ENCODE measurements at regions not wholly inside any gene's neighbourhood (a gene's known extent, or its start where the extent isn't known, plus 50 kb on each side); places are given as distances from the start of the nearest gene placed in this dataset.

GRCh38 chr16:51759329-51759728 is 608.3 kb upstream of the SALL1 start:
- no peak for DNase-seq

DNA sequence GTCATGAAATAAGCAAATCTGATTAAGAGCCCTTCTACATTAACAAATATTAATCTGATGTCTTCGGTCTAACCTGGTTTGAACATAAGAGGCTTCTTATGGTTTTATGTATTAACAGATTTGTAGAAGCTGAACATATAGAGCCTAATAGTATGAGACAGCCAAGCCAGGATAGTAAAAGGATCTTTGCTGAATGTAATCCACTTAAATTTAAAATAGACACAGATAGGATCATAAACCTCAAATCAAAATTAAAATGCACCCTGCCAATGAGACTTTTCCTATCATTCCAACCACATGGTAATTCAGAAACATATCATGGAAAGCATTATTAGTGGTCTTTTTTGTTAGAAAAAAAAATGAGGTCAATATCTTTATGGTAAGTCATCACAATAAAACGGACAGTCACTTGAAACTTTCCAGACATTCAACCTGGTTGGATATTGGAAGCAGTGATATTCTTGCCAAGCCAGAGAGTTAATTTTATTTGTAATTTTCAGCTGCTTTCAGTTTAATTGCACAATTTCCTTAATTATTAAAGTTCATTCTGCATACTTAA is 606.9 kb upstream of the SALL1 start:
- no peak for DNase-seq

- DNase-seq = no peak
Measured at GRCh38 chr16:51757505-51757904, 606.4 kb upstream of the SALL1 start.

DNA sequence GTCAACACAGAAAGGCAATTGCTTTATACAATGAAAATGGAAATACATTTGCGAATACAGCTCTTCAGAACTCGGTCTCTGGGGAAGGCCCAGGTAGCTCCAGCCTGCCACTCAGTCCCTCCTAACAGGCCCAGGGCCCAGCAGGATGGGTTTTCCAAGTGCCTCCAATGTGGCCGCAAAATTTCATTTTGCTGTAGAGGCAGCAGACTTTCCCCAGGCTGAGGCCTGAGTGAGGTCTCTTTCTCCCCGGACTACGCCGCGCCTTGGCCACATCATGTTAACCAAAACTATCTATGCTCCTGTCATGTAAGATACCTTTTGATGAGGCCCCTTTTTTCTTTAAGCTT is 606.0 kb upstream of the SALL1 start:
- DNase-seq = no peak

DNA sequence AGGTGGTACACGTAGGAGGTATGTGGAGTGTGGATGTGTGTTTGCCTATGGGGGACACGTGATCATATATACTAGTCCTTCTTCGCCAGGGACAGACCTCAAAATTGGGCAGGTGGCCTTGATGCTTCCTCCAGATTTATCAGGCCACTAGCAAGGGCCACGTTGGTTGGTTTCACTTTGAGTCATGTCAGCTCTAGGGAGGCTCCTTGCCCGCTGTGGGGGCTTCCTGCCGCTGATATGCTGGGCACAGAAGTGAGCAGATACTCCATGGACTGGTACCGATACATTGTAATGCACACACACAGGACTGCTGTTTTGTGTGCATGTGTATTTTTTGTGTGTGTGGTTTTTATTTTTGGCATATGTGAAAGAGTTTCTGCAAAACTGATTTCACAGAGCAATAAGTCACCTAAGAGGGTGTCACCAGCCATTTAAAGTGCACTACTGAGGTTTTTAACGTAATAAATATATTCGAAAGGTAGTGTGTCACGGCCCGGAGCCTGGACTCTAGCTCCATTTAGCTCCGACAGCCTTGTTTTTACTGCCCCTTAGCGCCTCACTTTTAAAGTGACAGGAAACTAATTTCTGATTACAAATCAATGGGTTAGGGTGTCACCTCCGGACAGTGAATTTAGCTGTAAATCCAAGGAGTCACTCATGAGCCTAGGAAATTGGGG is 605.5 kb upstream of the SALL1 start:
- DNase-seq = no peak

DNA sequence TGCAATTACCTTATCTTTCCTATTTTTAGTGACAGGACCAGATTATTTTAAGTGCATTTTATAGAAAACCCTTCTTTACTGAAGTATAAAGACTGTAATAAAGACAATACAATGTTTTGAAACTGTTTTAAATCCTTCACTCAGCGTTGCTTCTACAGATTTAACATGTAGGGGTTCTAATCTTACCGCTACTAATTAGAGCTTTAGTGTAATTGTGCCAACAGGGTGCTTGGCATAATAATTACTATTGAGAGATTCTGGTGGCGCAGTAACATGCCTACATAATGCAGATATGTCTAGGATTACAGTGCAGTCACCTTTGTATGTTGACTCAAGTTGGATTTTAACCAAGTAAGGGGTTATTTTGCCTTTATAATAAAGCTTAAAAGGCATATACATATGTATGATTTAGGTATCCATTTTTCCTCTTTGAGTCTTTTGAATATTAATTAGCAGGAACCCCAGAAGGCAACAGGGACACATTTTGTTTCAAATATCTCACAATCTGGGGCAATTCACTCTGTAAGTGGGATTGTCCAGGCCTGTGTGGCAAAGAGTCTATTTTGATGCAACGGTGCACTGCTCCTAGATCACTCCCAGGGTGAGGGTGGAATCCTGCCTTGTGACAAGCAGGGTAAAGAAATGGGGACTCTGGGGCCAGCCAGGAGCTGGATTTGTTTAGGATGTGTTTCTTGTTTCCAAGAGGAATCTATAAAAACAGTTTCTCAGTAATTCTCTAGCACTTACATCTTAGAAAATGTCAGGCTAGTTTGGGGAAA is 604.7 kb upstream of the SALL1 start:
- DNase-seq = no peak

DNA sequence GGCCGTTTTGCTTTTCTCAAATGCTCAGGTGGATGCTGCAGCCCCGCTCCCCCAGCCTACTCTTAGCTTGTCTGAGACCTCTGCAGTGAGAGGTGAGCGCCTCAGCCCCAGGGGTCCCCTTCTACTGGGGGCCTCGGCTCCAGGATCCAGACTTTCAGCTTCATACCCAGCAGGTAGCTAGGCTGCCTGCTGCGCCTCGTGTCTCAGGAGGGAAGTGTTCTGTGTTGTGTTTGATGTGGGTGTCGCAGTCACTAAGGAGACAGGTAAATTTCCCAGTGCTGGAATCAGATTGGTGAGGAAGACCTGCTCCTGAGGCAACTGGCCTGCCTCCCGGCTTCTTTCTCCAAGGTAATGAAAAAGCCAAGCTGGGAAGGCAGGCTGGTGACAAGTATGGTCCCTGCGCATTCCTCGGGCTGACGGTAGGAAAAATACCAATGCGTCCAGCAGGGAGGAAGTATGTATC is 604.0 kb upstream of the SALL1 start:
- no peak for DNase-seq

DNA sequence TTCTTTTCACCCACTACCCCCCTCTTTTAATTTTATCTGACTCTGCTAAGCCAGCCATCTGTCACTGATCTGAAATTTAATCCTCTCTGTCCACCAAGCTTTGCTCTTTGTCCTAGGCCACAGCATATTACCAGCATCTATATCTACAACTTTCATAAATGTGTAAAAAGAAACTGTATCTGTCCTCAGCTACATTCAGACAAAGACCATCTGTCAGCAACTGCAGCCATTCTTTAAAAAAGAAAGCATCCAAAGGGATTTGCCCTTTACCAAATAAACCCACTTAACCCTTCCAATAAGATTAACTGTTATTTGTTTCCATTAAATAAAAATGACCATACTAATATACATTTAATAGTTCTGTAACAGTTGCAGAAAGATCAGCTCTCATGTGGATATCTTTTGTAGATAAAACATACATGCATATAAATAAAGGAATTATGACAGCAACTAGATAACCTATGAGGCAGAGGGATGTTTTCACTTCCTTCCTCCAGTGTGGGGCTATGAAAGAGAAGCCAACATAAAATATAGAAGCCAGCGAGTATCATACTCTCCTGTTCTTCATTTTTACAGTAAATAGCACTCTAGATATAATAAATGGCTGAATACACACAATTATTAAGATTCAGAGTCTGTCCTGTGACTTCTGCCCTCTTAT is 602.5 kb upstream of the SALL1 start:
- DNase-seq = no peak

GRCh38 chr16:51752438-51752995 is 601.4 kb upstream of the SALL1 start:
- DNase-seq = no peak

- DNase-seq = no peak
Measured at GRCh38 chr16:51747329-51747728, 596.3 kb upstream of the SALL1 start.

GRCh38 chr16:51734220-51734619 is 583.1 kb upstream of the SALL1 start:
- no peak for DNase-seq

GRCh38 chr16:51733181-51733580 is 582.1 kb upstream of the SALL1 start:
- DNase-seq = no peak

- no peak for DNase-seq
Measured at GRCh38 chr16:51731160-51731559, 580.1 kb upstream of the SALL1 start.

DNA sequence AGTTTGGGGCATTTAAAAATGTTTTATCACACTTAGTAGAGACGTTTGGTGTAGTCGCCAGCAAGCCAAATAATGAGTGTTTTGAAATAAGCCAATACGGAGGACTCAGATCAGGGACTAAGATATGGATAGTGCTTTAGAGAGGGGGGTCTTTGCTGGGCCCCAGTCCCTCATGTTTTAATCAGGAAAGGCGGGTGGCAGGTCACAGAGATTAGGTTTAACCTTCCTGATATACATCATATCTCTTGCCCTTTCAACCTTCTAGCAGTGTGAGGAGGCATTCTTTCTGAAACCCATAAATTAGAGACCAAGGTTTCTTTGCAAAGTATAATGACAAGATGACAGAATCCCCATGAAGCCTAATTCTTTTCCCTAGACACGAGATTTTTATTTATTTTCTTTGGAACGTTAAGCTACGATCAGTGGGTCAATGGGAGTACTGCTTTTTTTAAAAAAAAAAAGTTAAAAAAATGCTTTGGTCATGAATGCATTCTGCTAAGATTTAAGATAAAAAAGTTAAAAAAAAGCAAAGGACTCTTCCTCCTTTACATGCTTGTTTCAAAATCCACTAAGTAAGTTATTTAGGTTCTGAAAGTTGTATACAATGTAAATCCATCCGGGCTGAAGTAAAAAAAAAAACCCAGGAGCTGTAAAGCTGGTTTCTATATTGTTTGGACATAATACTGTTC is 572.1 kb upstream of the SALL1 start:
- DNase-seq = no peak

DNA sequence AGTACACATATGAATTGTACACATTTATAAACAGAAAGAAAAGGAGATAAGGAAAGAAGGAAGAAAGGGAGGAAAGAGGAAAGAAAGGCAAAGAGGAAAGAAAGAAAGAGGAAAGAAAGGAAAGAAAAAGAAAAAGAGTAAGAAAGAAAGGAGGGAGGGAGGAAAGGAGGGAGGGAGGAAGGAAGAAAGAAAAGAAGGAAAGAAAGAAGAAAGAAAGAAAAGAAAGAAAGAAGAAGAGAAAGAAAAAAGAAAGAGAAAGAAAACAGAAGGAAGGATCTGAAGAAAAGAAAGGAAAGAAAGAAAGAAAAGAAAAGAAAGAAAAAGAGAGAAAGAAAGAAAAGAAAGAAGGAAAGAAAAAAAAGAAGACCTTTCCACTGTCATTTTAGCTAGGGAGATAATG is 571.4 kb upstream of the SALL1 start:
- DNase-seq = no peak

DNA sequence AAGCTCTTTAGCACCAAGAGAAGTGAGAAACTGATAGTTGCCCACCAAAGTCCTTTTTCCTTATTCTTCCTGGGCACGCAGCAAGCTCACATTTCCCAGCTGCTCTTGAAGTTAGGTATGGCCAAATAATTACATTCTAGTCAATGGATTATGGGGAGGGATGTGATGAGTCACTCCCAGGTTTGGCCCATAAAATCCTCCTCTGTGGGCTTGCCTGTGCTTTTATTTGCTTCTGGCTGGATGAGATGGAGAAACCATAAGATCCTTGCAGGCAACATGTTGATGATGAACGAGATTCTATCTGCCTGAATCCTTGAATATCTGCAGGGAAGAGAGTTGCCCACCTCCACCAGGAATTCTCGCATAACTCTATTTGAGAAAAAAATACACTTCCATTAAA is 568.3 kb upstream of the SALL1 start:
- DNase-seq = no peak

GRCh38 chr16:51716195-51716594 is 565.1 kb upstream of the SALL1 start:
- DNase-seq = no peak

DNA sequence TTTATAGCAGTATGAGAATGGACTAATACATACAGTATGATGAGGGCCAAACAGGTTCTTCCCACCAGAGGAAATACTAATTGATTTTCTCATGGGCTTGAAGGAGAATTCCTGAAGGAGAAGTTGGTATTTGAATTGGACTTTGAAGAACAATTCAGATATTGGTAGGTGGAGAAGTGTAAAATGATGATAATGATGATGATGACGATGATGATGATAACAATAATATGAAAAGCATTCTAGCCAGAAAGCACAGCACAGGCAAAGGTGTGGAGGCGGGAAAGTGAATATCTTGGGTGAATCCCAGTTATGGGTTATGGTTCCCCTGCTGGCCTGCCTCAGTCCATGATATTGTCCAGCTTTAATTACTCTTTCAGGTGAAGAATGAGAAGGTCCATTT is 562.4 kb upstream of the SALL1 start:
- no peak for DNase-seq

- no peak for DNase-seq
Measured at GRCh38 chr16:51710905-51711563, 560.0 kb upstream of the SALL1 start.

DNA sequence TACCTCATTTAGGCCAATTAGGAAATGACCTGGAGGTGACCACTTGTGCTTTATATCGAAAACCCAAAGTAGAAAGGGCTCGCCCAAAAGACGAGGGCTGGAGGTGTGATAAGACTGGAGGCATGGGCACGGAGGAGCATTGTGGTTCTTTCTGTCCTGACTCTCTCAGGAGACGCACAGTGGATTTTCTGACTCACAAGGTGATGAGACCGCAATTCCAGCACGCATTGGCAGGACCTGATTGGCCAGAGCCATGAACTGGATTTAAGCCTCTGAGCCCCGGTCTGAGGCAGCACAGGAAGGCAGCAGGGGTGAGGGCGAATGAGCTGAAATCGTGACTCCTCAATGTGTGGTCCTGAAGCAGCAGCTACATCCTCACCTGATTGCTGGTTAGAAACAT is 559.1 kb upstream of the SALL1 start:
- DNase-seq = no peak

- DNase-seq = no peak
Measured at GRCh38 chr16:51708861-51709260, 557.8 kb upstream of the SALL1 start.

DNA sequence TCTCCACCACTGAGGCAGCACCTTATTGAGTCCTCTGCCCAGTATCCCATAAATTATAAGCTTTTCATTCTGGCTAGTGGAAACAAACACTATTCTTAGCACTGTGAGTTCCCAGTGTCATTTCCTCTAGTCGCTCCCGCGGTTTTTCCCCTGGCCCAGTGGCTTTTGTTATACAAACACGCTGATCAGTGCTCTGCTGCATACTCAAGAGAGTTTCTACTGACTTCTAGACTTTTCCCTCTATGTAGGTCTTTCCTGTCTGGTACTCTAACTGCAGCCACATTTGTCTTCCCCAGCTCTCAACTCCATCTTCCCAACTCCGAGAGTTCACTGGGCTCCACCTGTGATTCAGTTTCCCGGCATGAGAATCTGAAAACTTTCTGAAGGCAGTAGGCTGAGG is 556.6 kb upstream of the SALL1 start:
- DNase-seq = no peak

Data from stimulated activated CD4-positive, alpha-beta T cell treated with anti-CD3 and anti-CD28 coated beads, Interleukin-4, amount 100 ng/mL, for 24 hours (primary cell).